ENCODE measurements at regions not wholly inside any gene's neighbourhood (a gene's known extent, or its start where the extent isn't known, plus 50 kb on each side); places are given as distances from the start of the nearest gene placed in this dataset.

GRCh38 chr9:101791938-101792337 is 53.5 kb upstream of the GRIN3A start:
- TF ChIP-seq CTCF (IDR thresholded peaks at IDR 0.05; ENCODE audit: low read depth, low read length, poor library complexity, severe bottlenecking) = peak; percentile 59
- TF ChIP-seq EZH2phosphoT487 (IDR thresholded peaks at IDR 0.05; ENCODE audit: borderline replicate concordance, low read length) = no peak

Measured in DOHH2 (cell line).